ENCODE measurements at regions not wholly inside any gene's neighbourhood (a gene's known extent, or its start where the extent isn't known, plus 50 kb on each side); places are given as distances from the start of the nearest gene placed in this dataset.

DNA sequence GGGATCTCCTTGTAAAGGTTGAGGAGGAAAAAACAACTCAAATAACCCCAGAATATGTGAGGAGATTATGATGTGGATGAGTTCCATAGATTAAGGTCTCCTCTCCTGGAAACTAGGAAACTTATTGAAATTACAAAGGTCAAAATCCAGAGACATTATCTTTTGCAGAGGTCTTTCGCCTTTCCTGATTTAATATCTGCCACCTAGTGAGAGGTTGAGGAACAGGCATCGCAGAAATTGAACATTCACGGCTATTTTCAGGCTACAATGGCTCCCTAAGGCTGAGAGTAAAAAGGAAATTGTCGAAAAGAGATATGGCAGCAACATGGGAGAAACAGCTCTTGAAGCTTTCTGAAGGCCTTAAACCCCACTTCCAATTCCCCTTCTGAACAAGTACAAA is 127.5 kb upstream of the PLCXD3 start:
- peaks cover 10% of the 10 kb centered on the region for H3K9me3 Mint-ChIP-seq
- no peaks in the 10 kb centered on the region for H3K27me3 ChIP-seq (ENCODE audit: control insufficient read depth in 1 of 2, insufficient read depth in 2 of 2, low read length in 2 of 2)
- POLR2A ChIA-PET: no interaction called here
- intact Hi-C loops (cut with DNase I, micrococcal nuclease): loop anchor here in 1 of 2 experiments (10.0 kb wide), 1 partner anchor 417 kb away; no protein-coding TSS in a partner anchor
- H3K4me1 ChIP-seq (ENCODE audit: insufficient read depth, low read length): no peaks in the 10 kb centered on the region
- DNase-seq: no peak
- ATAC-seq (ENCODE audit: poor library complexity): no peak
- H3K27ac Mint-ChIP-seq: no peak overlapping the region
- H3K36me3 Mint-ChIP-seq (ENCODE audit: low read depth): no peaks in the 10 kb centered on the region
- peaks cover 0 to 4% of the 10 kb centered on the region in 2 experiments for H3K9me3 ChIP-seq (ENCODE audit: control insufficient read depth in 1 of 2, insufficient read depth in 1 of 2, low read length in 2 of 2)
- H3K36me3 ChIP-seq (ENCODE audit: insufficient read depth, low read length): no peaks in the 10 kb centered on the region
- no peak overlapping the region for H3K27ac ChIP-seq (ENCODE audit: low read depth in 1 of 2, low read length in 2 of 2)
- TF ChIP-seq, protein P1, sequence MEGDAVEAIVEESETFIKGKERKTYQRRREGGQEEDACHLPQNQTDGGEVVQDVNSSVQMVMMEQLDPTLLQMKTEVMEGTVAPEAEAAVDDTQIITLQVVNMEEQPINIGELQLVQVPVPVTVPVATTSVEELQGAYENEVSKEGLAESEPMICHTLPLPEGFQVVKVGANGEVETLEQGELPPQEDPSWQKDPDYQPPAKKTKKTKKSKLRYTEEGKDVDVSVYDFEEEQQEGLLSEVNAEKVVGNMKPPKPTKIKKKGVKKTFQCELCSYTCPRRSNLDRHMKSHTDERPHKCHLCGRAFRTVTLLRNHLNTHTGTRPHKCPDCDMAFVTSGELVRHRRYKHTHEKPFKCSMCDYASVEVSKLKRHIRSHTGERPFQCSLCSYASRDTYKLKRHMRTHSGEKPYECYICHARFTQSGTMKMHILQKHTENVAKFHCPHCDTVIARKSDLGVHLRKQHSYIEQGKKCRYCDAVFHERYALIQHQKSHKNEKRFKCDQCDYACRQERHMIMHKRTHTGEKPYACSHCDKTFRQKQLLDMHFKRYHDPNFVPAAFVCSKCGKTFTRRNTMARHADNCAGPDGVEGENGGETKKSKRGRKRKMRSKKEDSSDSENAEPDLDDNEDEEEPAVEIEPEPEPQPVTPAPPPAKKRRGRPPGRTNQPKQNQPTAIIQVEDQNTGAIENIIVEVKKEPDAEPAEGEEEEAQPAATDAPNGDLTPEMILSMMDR (IDR thresholded peaks at IDR 0.05): no peak
- H3K4me1 Mint-ChIP-seq (ENCODE audit: low read depth): no peaks in the 10 kb centered on the region
- no peak overlapping the region for H3K4me3 Mint-ChIP-seq
- CTCF ChIA-PET: no interaction called here
- peaks cover 18% of the 10 kb centered on the region for H3K27me3 Mint-ChIP-seq
- H3K4me3 ChIP-seq (ENCODE audit: low read length): no peak overlapping the region

DNA sequence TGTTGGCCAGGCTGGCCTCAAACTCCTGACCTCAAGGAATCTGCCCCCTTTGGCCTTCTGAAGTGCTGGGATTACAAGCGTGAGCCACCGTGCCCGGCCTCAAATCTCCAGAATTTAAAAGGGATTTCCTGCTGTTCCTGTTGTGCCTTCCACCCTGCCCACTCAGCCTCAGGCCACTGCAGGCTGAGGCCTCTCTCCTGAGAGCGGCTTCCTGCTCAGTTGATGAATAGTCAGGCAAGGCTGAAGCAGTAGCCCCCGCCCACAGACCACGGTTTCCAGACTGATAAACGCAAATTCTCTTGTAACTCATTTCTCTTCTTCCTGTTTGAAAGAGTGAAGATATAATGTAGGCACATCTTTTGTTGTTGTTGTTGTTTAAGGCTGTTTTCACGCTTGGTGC is 127.0 kb upstream of the PLCXD3 start:
- Histone ChIP-seq H3K9me3 (ENCODE audit: control insufficient read depth in 1 of 2, insufficient read depth in 1 of 2, low read length in 2 of 2) (peaks cover 0 to 4% of the 10 kb centered on the region in 2 experiments), H3K36me3 (ENCODE audit: insufficient read depth, low read length) (no peaks in the 10 kb centered on the region), H3K4me1 (ENCODE audit: insufficient read depth, low read length) (no peaks in the 10 kb centered on the region), H3K27me3 (ENCODE audit: control insufficient read depth in 1 of 2, insufficient read depth in 2 of 2, low read length in 2 of 2) (no peaks in the 10 kb centered on the region), H3K4me3 (ENCODE audit: low read length) (no peak overlapping the region), H3K27ac (ENCODE audit: low read depth in 1 of 2, low read length in 2 of 2) (no peak overlapping the region)
- no peak for DNase-seq
- Mint-ChIP-seq H3K27me3 (peaks cover 18% of the 10 kb centered on the region), H3K9me3 (peaks cover 7% of the 10 kb centered on the region), H3K27ac (no peak overlapping the region), H3K4me3 (no peak overlapping the region), H3K4me1 (ENCODE audit: low read depth) (no peaks in the 10 kb centered on the region), H3K36me3 (ENCODE audit: low read depth) (no peaks in the 10 kb centered on the region)
- POLR2A ChIA-PET: no interaction called here
- TF ChIP-seq, protein P1 (IDR thresholded peaks at IDR 0.05): no peak
- no peak for ATAC-seq (ENCODE audit: poor library complexity)
- intact Hi-C loops (cut with DNase I, micrococcal nuclease): loop anchor here in 1 of 2 experiments (10.0 kb wide), 1 partner anchor 417 kb away; no protein-coding TSS in a partner anchor
- CTCF ChIA-PET: no interaction called here

DNA sequence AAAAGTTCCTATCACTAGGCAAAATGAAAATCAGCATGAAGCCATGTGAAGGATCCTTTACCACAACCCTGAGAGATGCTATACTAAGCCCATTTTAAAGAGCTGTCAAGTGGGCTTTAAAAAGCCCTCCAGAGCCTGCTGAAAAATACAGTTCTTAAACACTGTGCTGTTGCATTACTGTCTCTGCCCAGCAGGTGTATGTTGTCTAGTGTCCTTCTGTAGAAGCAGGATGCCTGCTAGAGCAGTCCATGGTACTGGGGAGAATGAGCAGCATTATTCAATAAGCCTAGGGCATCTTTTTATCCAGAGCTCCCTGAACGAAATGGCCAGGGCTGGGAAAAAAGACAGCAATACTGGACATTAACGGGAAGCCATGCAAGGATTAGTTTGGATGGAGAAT is 126.2 kb upstream of the PLCXD3 start:
- ChIA-PET POLR2A (no interaction called here), CTCF (no interaction called here)
- Histone ChIP-seq H3K36me3 (ENCODE audit: insufficient read depth, low read length) (no peaks in the 10 kb centered on the region), H3K4me1 (ENCODE audit: insufficient read depth, low read length) (no peaks in the 10 kb centered on the region), H3K27ac (ENCODE audit: low read depth in 1 of 2, low read length in 2 of 2) (no peak overlapping the region), H3K27me3 (ENCODE audit: control insufficient read depth in 1 of 2, insufficient read depth in 2 of 2, low read length in 2 of 2) (no peaks in the 10 kb centered on the region), H3K9me3 (ENCODE audit: control insufficient read depth in 1 of 2, insufficient read depth in 1 of 2, low read length in 2 of 2) (peaks cover 0 to 4% of the 10 kb centered on the region in 2 experiments), H3K4me3 (ENCODE audit: low read length) (no peak overlapping the region)
- Mint-ChIP-seq H3K27me3 (peaks cover 18% of the 10 kb centered on the region), H3K4me1 (ENCODE audit: low read depth) (no peaks in the 10 kb centered on the region), H3K27ac (no peak overlapping the region), H3K4me3 (no peak overlapping the region), H3K9me3 (peaks cover 4% of the 10 kb centered on the region), H3K36me3 (ENCODE audit: low read depth) (no peaks in the 10 kb centered on the region)
- TF ChIP-seq, protein P1 (IDR thresholded peaks at IDR 0.05): no peak
- DNase-seq (no peak), ATAC-seq (ENCODE audit: poor library complexity) (no peak)
- intact Hi-C loops (cut with DNase I, micrococcal nuclease): loop anchor here in 1 of 2 experiments (10.0 kb wide), 1 partner anchor 418 kb away; no protein-coding TSS in a partner anchor
